Right cardiac atrium (tissue), 5 donors: ENCODE measurements at regions not wholly inside any gene's neighbourhood (a gene's known extent, or its start where the extent isn't known, plus 50 kb on each side); places are given as distances from the start of the nearest gene placed in this dataset.

Experiments
- ATAC-seq, 2 donors: fragments of 200-7000 bp; cut with Tn5 transposase; one replicate each; pipeline versions ENCODE4 v1.8.0 to v1.9.1; 2020; ENCODE audit warnings: moderate library complexity in 2 of 2, mild to moderate bottlenecking in 1 of 2
- DNase-seq, 3 donors: peaks; one replicate each; pipeline ENCODE4 v3.0.0-alpha.2; 2020
- H3K27ac ChIP-seq: one replicate; pipeline ENCODE4 v1.5.1; 2013; ENCODE audit warnings: mild to moderate bottlenecking, low read length, control low read depth, moderate library complexity
- H3K27me3 ChIP-seq: one replicate; pipeline ENCODE4 v1.6.1; 2013; ENCODE audit not compliant: control insufficient read depth, insufficient read depth
- H3K4me1 ChIP-seq: one replicate; pipeline ENCODE4 v1.6.1; 2013; ENCODE audit warnings: low read length; ENCODE audit not compliant: control insufficient read depth, insufficient read depth
- H3K4me3 ChIP-seq: one replicate; pipeline ENCODE4 v1.5.1; 2013; ENCODE audit warnings: low read length, control low read depth
- H3K9me3 ChIP-seq: one replicate; pipeline ENCODE4 v1.6.1; 2013; ENCODE audit warnings: low read length; ENCODE audit not compliant: control insufficient read depth
- WGBS: extraction: QIAGEN DNeasy Blood & Tissue Kit; methylation state at CpG from one replicate; pipeline ENCODE4 v1.1.7; 2013; 5-methylcytosine and 5-hydroxymethylcytosine counted together
- intact Hi-C, 4 donors: fragments of 100-400 bp; cut with DNase I; formaldehyde crosslinking; loops; one replicate each; pipeline versions ENCODE4 v1.11.0 to v1.14.0; 2022 to 2023
- donor health status: healthy with polysubstance abuse.
- donor health status: DM: no; HTN: yes; CAD: no.
- donor health status: DM: no; HTN: no; CAD: no.
- donor health status: DM: no; HTN: yes; CAD: no; lungs with severe emphysema.
- donor health status: DM: yes; HTN: yes; CAD: no.

- no peaks in the 10 kb centered on the region for H3K4me1 ChIP-seq
- no peak overlapping the region for H3K27ac ChIP-seq
- H3K27me3 ChIP-seq = peaks cover 4% of the 10 kb centered on the region
- intact Hi-C loops = no loop called here
- WGBS = 35% methylated on average over 2 of the region's 2 CpGs
- DNase-seq (no peak), ATAC-seq (no peak)
- no peaks in the 10 kb centered on the region for H3K9me3 ChIP-seq
- no peak overlapping the region for H3K4me3 ChIP-seq
Measured at GRCh38 chr2:119104414-119104813, 54.1 kb downstream of the C1QL2 start.

GRCh38 chr2:119102964-119103363 lies 55.6 kb downstream of the C1QL2 start:
- no peaks in the 10 kb centered on the region for H3K4me1 ChIP-seq
- intact Hi-C loops = no loop called here
- H3K27me3 ChIP-seq = peaks cover 4% of the 10 kb centered on the region
- ATAC-seq (no peak), DNase-seq (no peak)
- no peaks in the 10 kb centered on the region for H3K9me3 ChIP-seq
- no peak overlapping the region for H3K27ac ChIP-seq
- H3K4me3 ChIP-seq = no peak overlapping the region

- H3K4me1 ChIP-seq = no peaks in the 10 kb centered on the region
- H3K9me3 ChIP-seq = no peaks in the 10 kb centered on the region
- H3K27me3 ChIP-seq = no peaks in the 10 kb centered on the region
- 78% methylated on average over 1 of the region's 1 CpG for WGBS
- intact Hi-C loops = no loop called here
- no peak for DNase-seq
- no peak for ATAC-seq
- no peak overlapping the region for H3K4me3 ChIP-seq
- H3K27ac ChIP-seq = no peak overlapping the region
Measured at GRCh38 chr2:119088416-119088815, 70.1 kb downstream of the C1QL2 start.

DNA sequence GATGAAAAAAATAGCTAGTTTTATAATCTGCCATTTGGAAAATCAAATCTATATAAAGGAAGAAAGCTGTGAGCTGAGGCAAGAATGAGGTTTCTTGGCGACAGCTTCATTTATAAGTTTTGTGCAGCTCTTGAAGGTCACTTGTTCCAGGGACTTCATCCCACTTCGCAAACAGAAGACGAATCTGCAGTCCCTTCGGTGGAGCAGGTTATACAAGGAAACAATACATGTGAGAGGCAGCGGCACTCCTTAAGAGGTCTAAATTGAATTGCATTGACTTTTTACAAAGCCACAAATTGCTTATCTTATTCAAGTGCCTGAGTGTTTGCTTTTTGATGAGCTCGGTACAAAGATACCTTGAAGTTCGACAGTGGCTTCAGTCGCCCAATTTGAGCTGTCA lies 72.2 kb downstream of the C1QL2 start:
- Histone ChIP-seq H3K27me3 (no peaks in the 10 kb centered on the region), H3K27ac (no peak overlapping the region), H3K4me3 (no peak overlapping the region), H3K9me3 (no peaks in the 10 kb centered on the region), H3K4me1 (no peaks in the 10 kb centered on the region)
- ATAC-seq (no peak), DNase-seq (no peak)
- intact Hi-C loops = no loop called here
- 48% methylated on average over 8 of the region's 8 CpGs for WGBS

DNA sequence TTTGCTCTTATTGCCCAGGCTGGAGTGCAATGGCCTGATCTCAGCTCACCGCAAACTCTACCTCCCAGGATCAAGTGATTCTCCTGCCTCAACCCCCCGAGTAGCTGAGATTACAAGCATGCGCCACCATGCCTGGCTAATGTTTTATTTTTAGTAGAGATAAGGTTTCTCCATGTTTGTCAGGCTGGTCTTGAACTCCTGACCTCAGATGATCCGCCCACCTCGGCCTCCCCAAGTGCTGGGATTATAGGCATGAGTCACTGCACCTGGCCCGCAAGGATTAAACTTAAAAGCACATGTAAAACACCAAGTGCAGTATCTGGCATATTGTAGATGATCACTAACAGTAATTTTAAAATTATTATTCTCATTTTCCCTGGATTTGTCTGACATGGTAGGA lies 72.9 kb downstream of the C1QL2 start:
- no peak overlapping the region for H3K4me3 ChIP-seq
- no peaks in the 10 kb centered on the region for H3K9me3 ChIP-seq
- 27% methylated on average over 6 of the region's 6 CpGs for whole genome bisulfite sequencing
- H3K27me3 ChIP-seq = no peaks in the 10 kb centered on the region
- no peak for DNase-seq
- intact Hi-C loops = no loop called here
- no peak for ATAC-seq
- H3K27ac ChIP-seq = no peak overlapping the region
- H3K4me1 ChIP-seq = no peaks in the 10 kb centered on the region

DNA sequence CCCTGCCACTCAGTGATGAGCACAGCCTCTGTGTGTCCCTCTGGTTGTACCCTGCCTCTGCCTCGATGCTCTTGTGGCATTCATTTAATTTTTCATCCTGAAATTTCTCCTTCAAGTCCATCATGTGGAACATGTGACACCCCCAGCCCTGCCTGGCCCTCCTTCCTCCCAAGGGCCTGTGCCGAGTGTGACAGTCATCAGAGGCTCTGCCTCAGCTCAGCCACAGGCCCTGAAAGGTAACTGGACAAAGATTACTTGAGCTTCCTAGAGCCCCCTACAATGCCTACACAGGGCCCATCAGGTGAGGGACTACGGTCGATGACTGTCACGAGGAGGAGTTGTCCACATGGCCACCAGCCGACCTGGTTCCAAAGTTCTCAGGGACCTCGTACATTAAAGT lies 75.1 kb downstream of the C1QL2 start:
- Histone ChIP-seq H3K9me3 (no peaks in the 10 kb centered on the region), H3K27ac (no peak overlapping the region), H3K4me1 (no peaks in the 10 kb centered on the region), H3K4me3 (no peak overlapping the region), H3K27me3 (no peaks in the 10 kb centered on the region)
- intact Hi-C loops = no loop called here
- ATAC-seq (no peak), DNase-seq (no peak)
- WGBS = 83% methylated on average over 7 of the region's 7 CpGs

DNA sequence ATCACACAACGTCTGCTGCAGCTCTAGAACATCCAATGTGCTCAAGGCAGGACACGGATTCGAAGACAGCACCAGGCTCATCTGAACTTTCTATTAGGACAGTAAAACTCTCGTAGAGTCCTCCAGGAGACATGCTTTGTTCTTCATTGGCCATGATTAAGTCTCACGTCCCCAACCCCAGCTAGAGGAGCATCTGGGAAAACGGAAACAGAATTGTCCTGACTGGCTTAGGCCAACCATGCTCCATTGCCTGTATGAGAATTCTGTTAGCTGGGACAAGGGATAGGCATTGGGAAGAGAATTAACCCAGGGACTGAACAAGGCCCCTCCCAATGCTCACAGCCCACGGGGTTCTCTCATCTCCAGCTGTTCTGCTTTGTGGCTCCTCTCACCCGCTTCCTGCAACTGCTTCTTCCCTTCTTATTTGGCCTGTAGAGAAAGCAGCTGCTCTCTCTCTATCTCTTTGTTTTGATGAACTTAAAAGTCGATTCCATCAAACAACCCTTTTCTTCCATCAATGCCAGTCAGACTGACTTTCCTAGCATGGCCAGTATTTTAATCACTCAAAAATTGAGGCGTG lies 75.6 kb downstream of the C1QL2 start:
- ATAC-seq = no peak
- 73% methylated on average over 10 of the region's 10 CpGs for WGBS

GRCh38 chr2:119078796-119079195 lies 79.8 kb downstream of the C1QL2 start:
- H3K4me3 ChIP-seq = no peak overlapping the region
- DNase-seq (no peak), ATAC-seq (no peak)
- H3K27ac ChIP-seq = no peak overlapping the region
- no peaks in the 10 kb centered on the region for H3K27me3 ChIP-seq
- intact Hi-C loops = no loop called here
- no peaks in the 10 kb centered on the region for H3K9me3 ChIP-seq
- 80% methylated on average over 3 of the region's 3 CpGs for WGBS
- no peaks in the 10 kb centered on the region for H3K4me1 ChIP-seq

More for the DNA sequence above, 75.6 kb downstream of the C1QL2 start:
- no peak for DNase-seq
- Histone ChIP-seq H3K4me1 (no peaks in the 10 kb centered on the region), H3K4me3 (no peak overlapping the region), H3K27me3 (no peaks in the 10 kb centered on the region), H3K27ac (no peak overlapping the region), H3K9me3 (no peaks in the 10 kb centered on the region)
- intact Hi-C loops = no loop called here

GRCh38 chr2:119076713-119077112 lies 81.8 kb downstream of the C1QL2 start:
- Histone ChIP-seq H3K4me1 (no peaks in the 10 kb centered on the region), H3K27me3 (no peaks in the 10 kb centered on the region), H3K4me3 (no peak overlapping the region), H3K9me3 (no peaks in the 10 kb centered on the region), H3K27ac (no peak overlapping the region)
- WGBS = 69% methylated on average over 8 of the region's 8 CpGs
- DNase-seq = no peak
- intact Hi-C loops = no loop called here
- no peak for ATAC-seq

DNA sequence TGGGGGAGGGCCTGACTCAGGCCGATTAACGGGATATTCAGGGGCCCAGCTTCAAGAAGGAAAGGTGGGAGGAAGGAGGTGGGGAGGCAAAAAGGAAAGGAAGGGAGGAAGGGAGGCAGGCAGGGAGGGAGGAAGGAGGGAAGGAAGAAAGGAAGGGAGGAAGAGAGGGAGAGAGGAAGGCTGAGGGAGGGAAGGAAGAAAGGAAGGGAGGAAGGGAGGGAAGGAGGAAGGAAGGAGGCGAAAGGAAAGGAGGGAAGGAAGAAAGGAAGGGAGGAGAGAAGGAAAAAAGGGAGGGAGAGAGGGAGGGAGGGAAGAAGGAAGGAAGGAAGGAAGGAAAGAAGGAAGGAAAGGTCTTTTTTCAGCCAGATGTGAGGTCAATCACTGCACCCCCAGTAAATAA lies 85.3 kb downstream of the C1QL2 start:
- DNase-seq = no peak
- no peak for ATAC-seq
- 32% methylated on average over 3 of the region's 3 CpGs for WGBS

DNA sequence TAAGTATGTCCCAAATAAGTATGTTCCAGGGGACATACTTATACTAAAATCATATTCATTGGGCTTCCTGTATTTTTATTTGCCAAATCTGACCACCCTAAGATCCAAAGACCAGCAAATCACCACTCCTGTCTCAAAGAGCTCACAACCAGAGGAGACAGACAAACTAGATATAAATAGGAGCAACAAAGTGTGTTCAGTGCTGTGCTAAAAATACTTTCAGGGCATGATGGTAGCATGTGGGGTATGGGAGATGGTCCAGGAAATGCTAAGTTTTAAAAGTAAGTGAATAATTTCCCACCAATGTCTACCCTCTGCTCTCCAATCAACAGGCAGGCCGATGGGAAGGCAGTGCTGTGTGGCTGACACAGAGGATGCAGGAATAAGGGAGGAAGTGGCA lies 87.1 kb downstream of the C1QL2 start:
- no peak overlapping the region for H3K4me3 ChIP-seq
- ATAC-seq = no peak
- no peak for DNase-seq
- H3K27ac ChIP-seq = no peak overlapping the region
- intact Hi-C loops = no loop called here
- WGBS = 45% methylated on average over 1 of the region's 1 CpG
- H3K4me1 ChIP-seq = no peaks in the 10 kb centered on the region
- H3K27me3 ChIP-seq = no peaks in the 10 kb centered on the region
- H3K9me3 ChIP-seq = no peaks in the 10 kb centered on the region

More for the DNA sequence above, 85.3 kb downstream of the C1QL2 start:
- intact Hi-C loops = no loop called here
- no peaks in the 10 kb centered on the region for H3K9me3 ChIP-seq
- no peaks in the 10 kb centered on the region for H3K27me3 ChIP-seq
- H3K27ac ChIP-seq = no peak overlapping the region
- no peak overlapping the region for H3K4me3 ChIP-seq
- no peaks in the 10 kb centered on the region for H3K4me1 ChIP-seq

DNA sequence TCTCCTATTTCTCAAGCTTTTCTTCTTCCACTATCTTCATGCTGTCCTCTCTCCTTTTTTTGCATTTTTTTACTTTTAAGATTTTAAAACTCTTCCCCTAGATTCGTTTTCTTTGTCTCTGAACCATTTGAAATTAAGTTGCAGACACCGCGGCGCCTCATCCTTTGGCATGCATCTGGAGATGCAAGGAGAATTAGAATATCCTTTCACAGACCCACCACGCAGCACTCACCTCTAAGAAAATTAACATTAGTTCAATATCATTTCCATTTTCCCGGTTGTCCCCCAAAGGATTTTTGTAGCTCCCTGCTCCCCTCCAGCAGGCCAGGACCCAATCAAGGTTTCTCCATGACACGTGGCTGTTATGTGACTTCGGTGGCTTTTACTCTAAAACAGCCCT lies 88.8 kb downstream of the C1QL2 start:
- Histone ChIP-seq H3K9me3 (no peaks in the 10 kb centered on the region), H3K27me3 (no peaks in the 10 kb centered on the region), H3K4me3 (no peak overlapping the region), H3K4me1 (no peaks in the 10 kb centered on the region), H3K27ac (no peak overlapping the region)
- DNase-seq = no peak
- 65% methylated on average over 8 of the region's 8 CpGs for WGBS
- no peak for ATAC-seq
- intact Hi-C loops = no loop called here
